Activated T-cell treated with anti-CD3 and anti-CD28 coated beads, Interleukin-2, amount 50 U/mL, for 72 hours (primary cell): ENCODE measurements at regions not wholly inside any gene's neighbourhood (a gene's known extent, or its start where the extent isn't known, plus 50 kb on each side); places are given as distances from the start of the nearest gene placed in this dataset.
"Not testable (repeated sequence)": the region's sequence is repeated elsewhere in the genome, so short reads cannot be mapped to it uniquely, and the experiment has no call there.

Experiments used
- ATAC-seq, 2 donors: fragments of 150-1000 bp; cut with Tn5 transposase; replicated peaks in 1 of 2; 2 replicates each; pipeline ENCODE4 v1.10.0; 2021; ENCODE audit warnings: moderate library complexity in 2 of 2, mild to moderate bottlenecking in 1 of 2
- DNase-seq, 2 donors: peaks; one replicate each; pipeline ENCODE4 v3.0.0; 2021 to 2022; ENCODE audit warnings: mixed read lengths in 1 of 2
- H3K27ac Mint-ChIP-seq: one replicate; pipeline ENCODE4 v1.8.0; 2022; ENCODE audit warnings: mild to moderate bottlenecking, moderate library complexity, mixed read lengths
- H3K27me3 Mint-ChIP-seq: one replicate; pipeline ENCODE4 v1.8.0; 2022; ENCODE audit warnings: low read depth, mixed read lengths
- H3K36me3 Mint-ChIP-seq, 2 donors: one replicate each; pipeline ENCODE4 v1.8.0; 2022; ENCODE audit warnings: mixed read lengths in 2 of 2, mild to moderate bottlenecking in 1 of 2; ENCODE audit not compliant: insufficient read depth in 2 of 2
- H3K4me1 Mint-ChIP-seq: one replicate; pipeline ENCODE4 v1.8.0; 2022; ENCODE audit warnings: low read depth, mixed read lengths
- H3K4me3 Mint-ChIP-seq, 2 donors: one replicate each; pipeline ENCODE4 v1.8.0; 2022; ENCODE audit warnings: mild to moderate bottlenecking in 2 of 2, mixed read lengths in 2 of 2, moderate library complexity in 2 of 2
- H3K9me3 Mint-ChIP-seq, 2 donors: one replicate each; pipeline ENCODE4 v1.8.0; 2022; ENCODE audit warnings: mixed read lengths in 2 of 2

DNA sequence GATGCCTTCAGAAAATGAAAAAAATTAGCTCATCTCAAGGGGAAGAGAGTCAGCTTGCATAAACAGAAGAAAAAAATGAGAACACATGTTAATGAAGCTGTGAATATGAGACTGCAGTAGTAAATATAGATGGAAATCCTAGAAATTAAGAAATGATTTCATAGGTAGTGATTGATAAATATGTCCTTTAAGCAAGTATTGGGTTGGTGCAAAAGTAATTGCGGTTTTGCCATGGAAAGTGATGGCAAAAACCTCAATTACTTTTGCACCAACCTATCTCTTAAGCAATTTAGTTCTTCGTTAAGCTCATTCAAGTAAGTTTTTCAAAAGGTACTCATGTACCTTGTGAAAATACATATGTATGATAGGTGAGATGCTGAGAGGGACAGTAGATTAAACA, 400.9 kb downstream of the SH2D1A start:
- no peaks in the 10 kb centered on the region for H3K4me1 Mint-ChIP-seq
- ATAC-seq = no peak
- H3K4me3 Mint-ChIP-seq = no peak overlapping the region
- H3K27me3 Mint-ChIP-seq = peaks cover 13% of the 10 kb centered on the region
- no peaks in the 10 kb centered on the region for H3K36me3 Mint-ChIP-seq
- no peak overlapping the region for H3K27ac Mint-ChIP-seq
- H3K9me3 Mint-ChIP-seq = no peaks in the 10 kb centered on the region
- no peak for DNase-seq

DNA sequence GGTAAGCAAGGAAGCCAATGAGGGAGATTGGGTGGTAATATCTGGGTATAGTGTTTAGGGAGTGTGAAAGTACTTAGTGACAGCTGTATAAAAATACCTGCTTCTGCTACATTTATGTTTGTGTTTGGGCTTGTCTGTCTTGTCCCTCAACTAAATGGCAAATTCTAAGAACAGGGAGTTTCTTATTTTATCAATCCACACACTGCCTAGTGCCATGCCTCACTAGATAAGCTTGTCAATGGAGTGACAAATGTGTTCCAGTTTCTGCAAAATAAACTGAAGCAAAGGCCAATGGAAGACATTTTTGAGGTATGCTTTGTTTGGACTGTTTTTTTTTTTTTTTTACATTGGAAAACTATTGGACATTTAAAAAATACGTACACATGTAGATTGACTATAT, 418.0 kb downstream of the SH2D1A start:
- Mint-ChIP-seq H3K4me3 (no peak overlapping the region), H3K4me1 (no peaks in the 10 kb centered on the region), H3K9me3 (peaks cover 0 to 1% of the 10 kb centered on the region in 2 donors), H3K27me3 (peaks cover 6% of the 10 kb centered on the region), H3K36me3 (no peaks in the 10 kb centered on the region), H3K27ac (no peak overlapping the region)
- no peak for DNase-seq
- no peak for ATAC-seq

- H3K36me3 Mint-ChIP-seq = no peaks in the 10 kb centered on the region
- ATAC-seq (no peak), DNase-seq (no peak)
- H3K27me3 Mint-ChIP-seq = peaks cover 6% of the 10 kb centered on the region
- H3K27ac Mint-ChIP-seq = no peak overlapping the region
- H3K9me3 Mint-ChIP-seq = no peaks in the 10 kb centered on the region
- H3K4me3 Mint-ChIP-seq = no peak overlapping the region
- no peaks in the 10 kb centered on the region for H3K4me1 Mint-ChIP-seq
Observed at GRCh38 chrX:124769166-124769565, 422.8 kb downstream of the SH2D1A start.

GRCh38 chrX:124771292-124771691, 424.9 kb downstream of the SH2D1A start:
- no peak overlapping the region for H3K27ac Mint-ChIP-seq
- DNase-seq (no peak), ATAC-seq (no peak)
- no peaks in the 10 kb centered on the region for H3K36me3 Mint-ChIP-seq
- H3K4me1 Mint-ChIP-seq = no peaks in the 10 kb centered on the region
- no peaks in the 10 kb centered on the region for H3K9me3 Mint-ChIP-seq
- H3K4me3 Mint-ChIP-seq = no peak overlapping the region
- H3K27me3 Mint-ChIP-seq = peaks cover 6% of the 10 kb centered on the region

DNA sequence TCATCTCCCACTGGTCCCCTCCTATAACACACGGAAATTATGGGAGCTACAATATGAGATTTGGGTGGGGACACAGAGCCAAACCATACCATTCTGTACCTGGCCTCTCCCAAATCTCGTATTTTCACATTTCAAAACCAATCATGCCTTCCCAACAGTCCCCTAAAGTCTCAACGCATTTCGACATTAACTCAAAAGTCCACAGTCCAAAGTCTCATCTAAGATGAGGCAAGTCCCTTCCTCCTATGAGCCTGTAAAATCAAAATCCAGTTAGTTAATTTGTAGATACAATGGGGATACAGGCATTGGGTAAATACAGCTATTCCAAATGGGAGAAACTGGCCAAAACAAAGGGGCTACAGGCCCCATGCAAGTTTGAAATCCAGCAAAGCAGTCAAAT, 441.9 kb downstream of the SH2D1A start:
- H3K4me3 Mint-ChIP-seq, H3K4me1 Mint-ChIP-seq, H3K36me3 Mint-ChIP-seq, DNase-seq, H3K9me3 Mint-ChIP-seq, ATAC-seq, H3K27ac Mint-ChIP-seq: not testable (repeated sequence)
- H3K27me3 Mint-ChIP-seq = peaks cover 14% of the 10 kb centered on the region

DNA sequence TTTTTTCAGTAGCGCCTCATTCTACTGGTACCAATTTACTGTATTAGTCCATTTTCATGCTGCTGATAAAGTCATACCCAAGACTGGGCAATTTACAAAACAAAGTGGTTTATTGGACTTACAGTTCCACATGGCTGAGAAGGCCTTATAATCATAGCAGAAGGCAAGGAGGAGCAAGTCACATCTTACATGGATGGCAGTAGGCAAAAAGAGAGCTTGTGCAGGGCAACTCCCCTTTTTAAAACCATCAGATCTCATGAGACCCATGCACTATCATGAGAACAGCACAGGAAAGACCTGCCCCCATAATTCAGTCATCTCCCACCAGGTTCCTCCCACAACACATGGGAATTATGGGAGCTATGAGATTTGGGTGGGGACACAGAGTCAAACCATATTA, 443.5 kb downstream of the SH2D1A start:
- H3K36me3 Mint-ChIP-seq, H3K4me1 Mint-ChIP-seq, DNase-seq, H3K9me3 Mint-ChIP-seq, H3K27ac Mint-ChIP-seq, ATAC-seq, H3K4me3 Mint-ChIP-seq: not testable (repeated sequence)
- peaks cover 14% of the 10 kb centered on the region for H3K27me3 Mint-ChIP-seq

DNA sequence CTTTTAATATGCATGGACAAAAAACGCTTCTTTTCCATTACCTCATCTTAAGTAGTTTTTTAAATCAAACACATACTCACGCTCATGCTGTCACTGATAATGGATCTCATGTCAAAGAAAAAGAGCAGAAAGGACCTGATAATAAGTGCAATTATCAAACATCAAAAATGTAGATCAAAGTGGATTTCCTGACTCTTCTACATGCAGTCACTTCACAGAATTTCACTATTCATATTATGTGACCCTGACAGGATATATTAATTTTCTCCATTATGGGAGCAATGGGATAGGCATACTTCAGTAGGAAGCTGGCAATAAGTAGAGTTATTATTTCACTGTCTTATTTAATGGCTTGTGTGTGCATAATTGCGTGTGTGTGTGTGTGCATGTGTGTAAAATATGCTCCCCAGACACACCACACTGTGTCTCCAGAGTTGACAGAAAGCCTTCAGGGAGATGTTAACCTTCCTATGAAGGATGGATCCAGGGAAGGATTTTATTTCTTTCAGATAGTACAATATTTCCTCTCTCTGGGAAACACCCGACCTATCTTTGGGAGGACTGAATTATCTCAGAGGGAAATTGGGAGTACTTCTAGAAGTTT, 445.2 kb downstream of the SH2D1A start:
- Mint-ChIP-seq H3K9me3 (peaks cover 0 to 8% of the 10 kb centered on the region in 2 donors), H3K27me3 (peaks cover 14% of the 10 kb centered on the region)

GRCh38 chrX:124796989-124797388, 450.6 kb downstream of the SH2D1A start:
- no peak overlapping the region for H3K27ac Mint-ChIP-seq
- DNase-seq (no peak), ATAC-seq (no peak)
- peaks cover 4 to 5% of the 10 kb centered on the region in 2 donors for H3K36me3 Mint-ChIP-seq
- H3K27me3 Mint-ChIP-seq = peaks cover 5% of the 10 kb centered on the region
- peaks cover 9 to 10% of the 10 kb centered on the region in 2 donors for H3K9me3 Mint-ChIP-seq
- no peaks in the 10 kb centered on the region for H3K4me1 Mint-ChIP-seq
- no peak overlapping the region for H3K4me3 Mint-ChIP-seq

More for the DNA sequence above, 445.2 kb downstream of the SH2D1A start:
- H3K4me1 Mint-ChIP-seq = no peaks in the 10 kb centered on the region
- no peak for DNase-seq
- ATAC-seq = no peak
- H3K36me3 Mint-ChIP-seq = no peaks in the 10 kb centered on the region
- no peak overlapping the region for H3K27ac Mint-ChIP-seq
- no peak overlapping the region for H3K4me3 Mint-ChIP-seq

DNA sequence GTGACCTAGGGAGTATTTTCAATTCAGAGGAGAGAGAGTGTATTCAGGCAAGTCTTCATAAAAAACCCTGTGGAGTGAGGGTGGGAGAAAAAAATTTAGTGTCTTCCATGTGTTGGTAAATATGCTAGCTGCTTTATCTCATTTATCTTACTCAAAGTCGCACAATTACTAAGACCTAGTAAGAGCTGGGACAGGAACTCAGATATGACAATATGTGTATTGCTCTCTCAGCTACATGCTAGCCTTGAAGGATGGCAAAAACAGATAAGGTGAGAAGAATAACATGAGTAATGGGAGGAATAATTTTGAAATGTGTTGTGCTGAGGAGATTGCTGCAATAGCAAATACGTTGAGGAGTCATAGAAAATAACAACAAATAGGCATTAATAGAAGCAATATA, 458.6 kb downstream of the SH2D1A start:
- Mint-ChIP-seq H3K36me3 (peaks cover 2 to 4% of the 10 kb centered on the region in 2 donors), H3K9me3 (peaks cover 10 to 14% of the 10 kb centered on the region in 2 donors), H3K27ac (no peak overlapping the region), H3K27me3 (no peaks in the 10 kb centered on the region), H3K4me1 (no peaks in the 10 kb centered on the region), H3K4me3 (no peak overlapping the region)
- no peak for ATAC-seq
- DNase-seq = no peak

DNA sequence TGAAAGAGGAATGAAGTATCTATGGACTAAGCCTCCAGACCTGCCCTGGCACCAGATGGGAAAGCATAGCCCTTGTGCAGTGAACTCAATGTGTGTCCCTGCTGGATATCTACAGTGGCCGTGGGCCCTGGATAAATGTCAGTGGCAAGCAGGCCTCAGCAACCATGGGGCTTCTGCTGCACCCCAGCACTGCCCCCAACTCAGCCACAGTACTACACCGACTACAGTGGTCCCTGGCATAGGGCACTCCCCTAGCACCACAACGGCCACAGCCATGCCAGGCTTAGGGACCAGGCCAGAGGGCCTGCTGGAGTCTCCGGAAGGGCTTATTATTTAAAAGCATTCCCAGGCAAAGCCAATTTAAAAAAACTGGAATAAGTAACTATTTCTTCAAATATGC, 459.1 kb downstream of the SH2D1A start:
- Mint-ChIP-seq H3K9me3 (peaks cover 8 to 13% of the 10 kb centered on the region in 2 donors), H3K4me3 (no peak overlapping the region), H3K4me1 (no peaks in the 10 kb centered on the region), H3K27ac (no peak overlapping the region), H3K27me3 (no peaks in the 10 kb centered on the region), H3K36me3 (peaks cover 2 to 3% of the 10 kb centered on the region in 2 donors)
- DNase-seq (no peak), ATAC-seq (no peak)

GRCh38 chrX:124814106-124814505, 467.7 kb downstream of the SH2D1A start:
- DNase-seq = no peak
- Mint-ChIP-seq H3K4me1 (no peaks in the 10 kb centered on the region), H3K4me3 (no peak overlapping the region), H3K27me3 (no peaks in the 10 kb centered on the region), H3K36me3 (no peaks in the 10 kb centered on the region), H3K9me3 (peaks cover 0 to 2% of the 10 kb centered on the region in 2 donors), H3K27ac (no peak overlapping the region)
- no peak for ATAC-seq

GRCh38 chrX:124818033-124818432, 471.7 kb downstream of the SH2D1A start:
- ATAC-seq = no peak
- no peak for DNase-seq
- Mint-ChIP-seq H3K9me3 (no peaks in the 10 kb centered on the region), H3K4me1 (no peaks in the 10 kb centered on the region), H3K4me3 (no peak overlapping the region), H3K27ac (no peak overlapping the region), H3K27me3 (peaks cover 19% of the 10 kb centered on the region), H3K36me3 (no peaks in the 10 kb centered on the region)

- Mint-ChIP-seq H3K27ac (no peak overlapping the region), H3K4me3 (no peak overlapping the region)
Observed at GRCh38 chrX:124818764-124819163, 472.4 kb downstream of the SH2D1A start.

DNA sequence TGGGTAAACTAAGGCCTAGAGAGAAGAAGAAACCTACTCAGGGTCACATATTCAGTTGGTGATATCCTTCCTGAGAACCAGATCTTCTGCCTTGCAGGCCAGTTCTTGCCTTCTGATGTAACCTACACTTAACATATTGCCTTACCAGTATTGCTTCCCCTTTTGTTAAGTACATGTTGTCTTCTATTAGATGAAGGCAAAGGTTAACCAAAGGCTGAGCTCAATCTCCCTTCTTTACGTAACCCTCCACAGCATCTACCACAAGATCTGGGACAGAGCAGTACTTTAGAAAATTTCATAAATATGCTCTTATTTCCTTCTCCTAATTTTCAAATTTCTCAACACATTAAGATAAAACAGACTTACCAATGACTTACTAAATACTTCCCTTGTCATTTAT, 474.4 kb downstream of the SH2D1A start:
- no peak overlapping the region for H3K27ac Mint-ChIP-seq
- no peak for DNase-seq

More at GRCh38 chrX:124818764-124819163, 472.4 kb downstream of the SH2D1A start:
- Mint-ChIP-seq H3K4me1 (no peaks in the 10 kb centered on the region), H3K27me3 (peaks cover 19% of the 10 kb centered on the region), H3K9me3 (no peaks in the 10 kb centered on the region), H3K36me3 (no peaks in the 10 kb centered on the region)
- ATAC-seq (no peak), DNase-seq (no peak)

More for the DNA sequence above, 474.4 kb downstream of the SH2D1A start:
- Mint-ChIP-seq H3K4me3 (no peak overlapping the region), H3K36me3 (no peaks in the 10 kb centered on the region), H3K27me3 (peaks cover 19% of the 10 kb centered on the region), H3K9me3 (no peaks in the 10 kb centered on the region), H3K4me1 (no peaks in the 10 kb centered on the region)
- no peak for ATAC-seq
